Heart left ventricle (tissue), 13 donors: ENCODE measurements at regions not wholly inside any gene's neighbourhood (a gene's known extent, or its start where the extent isn't known, plus 50 kb on each side); places are given as distances from the start of the nearest gene placed in this dataset.

Experiments
- CTCF ChIP-seq, 12 donors: fragments of 200-600 bp; sonication (generic) in 4 of 12; IDR thresholded peaks; one replicate each; pipeline versions ENCODE4 v1.5.0 to v1.8.0; 2018 to 2022; ENCODE audit warnings: antibody characterized with exemption in 12 of 12, mild to moderate bottlenecking in 5 of 12
- POLR2A ChIP-seq, 2 donors: fragments of 450-650 bp; IDR thresholded peaks; one replicate each; pipeline ENCODE4 v1.6.1; 2017; ENCODE audit warnings: antibody characterized with exemption in 2 of 2, mild to moderate bottlenecking in 2 of 2, moderate library complexity in 2 of 2
- donor health status: ischemic (EF 13 %, LVEDD 7.1; RV severe dilation, severe dysfunction).
- donor health status: DM: no; HTN: yes; CAD: no.
- donor health status: DM: no; HTN: no; CAD: no.
- donor health status: ischemic (EF 25% LVEDD 6.9; RV normal size, moderate dysfunction).
- donor health status: ischemic (EF 25% LVEDD 5.7; RV mildly dilated, moderate dysfunction).
- donor health status: ischemic (EF 35%, LVEDD 5.7; RV mildly dilated, moderate dysfunction).
- donor health status: nonischemic (EF 11% LVEDD 7.7; RV severe dilation, severe dysfunction).
- donor health status: DM: yes; HTN: yes; CAD: no.
- donor health status: PGD.
- donor health status: ischemic (EF 29% LVEDD 5.4; RV normal size, mild dysfunction).
- donor health status: nonischemic (EF 23%, LVEDD 6.1; RV moderate dilation, normal function).

DNA sequence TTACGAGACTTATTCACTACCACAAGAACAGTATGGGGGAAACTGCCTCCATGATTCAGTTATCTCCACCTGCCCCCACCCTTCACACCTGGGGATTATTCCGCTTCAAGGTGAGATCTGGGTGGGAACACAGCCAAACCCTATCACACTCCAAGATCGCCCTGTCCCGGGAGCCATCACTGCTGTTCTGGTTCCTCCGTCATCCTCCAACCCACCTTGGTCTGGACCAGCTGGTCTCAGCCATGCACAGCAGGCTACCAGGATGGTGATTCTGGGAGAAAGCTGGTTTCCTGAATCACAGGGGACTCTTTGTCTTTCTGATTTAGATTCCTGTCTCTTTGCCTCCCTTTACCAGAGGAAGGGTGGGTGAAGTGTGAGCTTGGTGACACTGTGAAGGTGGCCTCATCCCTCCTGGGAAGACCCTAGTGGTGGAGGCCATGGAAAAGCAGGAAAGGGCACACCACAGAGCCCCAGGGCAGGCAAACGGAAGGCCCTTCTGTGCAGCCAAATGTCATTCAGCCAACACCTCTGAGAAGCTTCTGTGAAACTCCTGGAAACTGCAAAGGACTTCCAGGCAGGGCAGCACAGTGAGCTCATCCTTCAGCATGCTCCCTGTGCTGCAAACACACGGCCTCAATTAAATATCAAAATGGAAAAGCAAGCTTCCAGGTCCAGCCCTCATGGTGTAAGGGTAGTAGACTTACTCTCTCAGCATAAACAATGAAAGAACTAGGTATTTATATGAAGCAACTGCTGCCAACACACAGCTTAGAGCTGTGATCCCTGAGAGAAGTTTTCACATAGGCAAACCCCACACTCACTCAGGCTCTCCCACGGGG, 169.8 kb downstream of the ANKRD60 start:
- no peak for TF ChIP-seq CTCF (IDR thresholded peaks at IDR 0.05)
- no peak for TF ChIP-seq POLR2A (IDR thresholded peaks at IDR 0.05)
